ENCODE measurements at regions not wholly inside any gene's neighbourhood (a gene's known extent, or its start where the extent isn't known, plus 50 kb on each side); places are given as distances from the start of the nearest gene placed in this dataset.
A peak's percentile ranks its signal among the peaks of the same experiment; 100 is the strongest.
"Not testable (repeated sequence)": the region's sequence is repeated elsewhere in the genome, so short reads cannot be mapped to it uniquely, and the experiment has no call there.

DNA sequence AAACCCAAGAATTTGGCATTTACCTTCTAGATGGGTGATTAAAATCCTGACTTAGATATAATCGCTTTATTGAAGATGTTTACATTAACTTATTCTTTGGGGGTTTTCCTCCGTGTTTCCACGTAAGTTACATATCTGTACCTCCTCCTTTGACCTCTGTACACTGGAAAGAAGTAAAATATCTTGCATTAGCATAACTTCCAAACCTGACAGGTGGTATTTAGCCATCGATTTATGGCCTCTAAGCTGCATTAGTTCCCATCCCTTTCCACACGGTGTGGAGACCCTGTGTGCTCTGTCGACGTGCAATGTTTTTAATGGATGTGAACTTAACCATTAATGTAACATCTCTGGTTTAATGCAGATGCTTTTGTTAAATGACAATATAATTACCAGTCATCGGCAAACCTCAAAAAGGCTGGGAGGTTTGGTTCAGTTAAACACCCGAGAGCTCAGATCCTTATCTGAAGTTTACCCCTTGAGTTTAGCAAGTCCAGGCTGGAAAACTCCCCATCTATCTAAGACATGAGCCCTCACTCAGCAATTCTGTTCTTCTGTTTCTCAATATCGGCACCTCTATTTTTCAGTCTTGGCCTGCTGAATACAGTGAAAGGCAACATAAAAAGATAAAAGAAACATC, 295.2 kb downstream of the GATA3 start:
- DNase-seq = no peak

GRCh38 chr10:8350250-8350967, 295.9 kb downstream of the GATA3 start:
- no peak for DNase-seq

- no peak for DNase-seq
These were observed 297.9 kb downstream of the GATA3 start for GRCh38 chr10:8352171-8353075.

DNA sequence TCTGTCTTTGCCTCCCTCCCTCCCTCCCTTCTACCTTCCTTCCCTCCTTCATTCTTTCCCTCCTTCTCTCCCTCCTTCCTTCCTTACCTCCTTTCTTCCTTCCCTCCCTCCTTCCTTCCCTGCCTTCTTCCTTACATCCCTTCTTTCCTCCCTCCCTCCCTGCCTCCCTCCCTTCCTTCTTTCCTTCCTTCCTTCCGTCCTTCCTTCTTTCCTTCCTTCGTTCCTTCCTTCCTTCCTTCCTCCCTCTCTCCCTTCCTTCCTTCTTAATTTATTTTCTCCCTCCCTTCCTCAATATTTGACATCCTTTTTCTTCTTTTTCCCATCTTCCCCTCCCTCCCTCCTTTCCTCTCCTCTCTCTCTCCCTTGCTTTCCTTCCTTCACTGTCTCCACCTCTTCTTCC, 301.8 kb downstream of the GATA3 start:
- no peak for DNase-seq

- DNase-seq = no peak
These were observed 305.0 kb downstream of the GATA3 start for GRCh38 chr10:8359467-8359866.

DNA sequence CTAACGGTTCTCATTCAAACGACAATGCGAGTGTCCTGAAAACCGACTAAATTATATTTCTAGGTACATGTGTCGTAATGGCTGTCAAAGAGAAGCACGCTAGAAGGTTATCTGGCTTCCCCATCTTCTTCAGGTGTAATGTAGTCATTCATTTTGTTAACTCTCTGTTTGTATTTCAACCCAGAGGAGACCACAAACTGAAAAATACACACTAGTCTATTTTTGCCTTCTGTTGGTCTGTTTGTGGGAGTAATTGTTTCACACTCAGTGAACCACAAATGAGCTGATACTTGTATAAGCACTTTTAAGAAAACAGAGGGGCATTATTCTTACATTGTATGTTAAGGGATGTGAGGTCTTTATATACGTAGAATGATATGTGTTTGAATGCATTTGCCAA, 305.9 kb downstream of the GATA3 start:
- DNase-seq = no peak

DNA sequence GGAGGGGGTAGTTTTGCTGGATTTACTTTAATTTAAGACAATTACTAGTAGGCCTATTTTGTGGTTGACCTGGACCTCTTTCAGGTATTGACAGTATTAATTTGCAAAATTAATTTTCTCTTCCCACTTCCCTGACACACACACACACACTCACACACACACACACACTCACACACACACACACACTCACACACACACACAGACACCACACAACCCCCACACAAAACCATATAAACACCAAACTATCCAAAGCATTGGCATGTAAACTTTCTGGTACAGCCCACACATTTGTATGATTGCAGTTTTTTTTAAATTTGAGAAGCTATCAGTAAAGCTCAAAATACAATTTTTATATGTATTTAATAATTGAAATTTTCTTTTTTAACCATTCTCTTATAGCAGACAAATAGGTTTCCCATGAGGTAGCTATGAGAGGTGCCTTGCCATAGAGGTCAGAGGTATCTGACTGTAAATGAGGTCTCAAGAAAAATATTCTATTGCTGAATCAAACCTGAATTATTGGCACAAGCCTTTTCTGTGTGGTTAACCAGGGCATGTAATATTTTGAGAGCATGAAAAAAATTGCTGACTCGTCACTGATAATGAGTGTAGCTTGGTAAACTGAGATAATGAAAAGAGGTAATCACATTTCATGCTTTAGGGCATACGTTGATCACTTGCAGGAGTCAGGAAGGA, 306.5 kb downstream of the GATA3 start:
- DNase-seq = no peak

DNA sequence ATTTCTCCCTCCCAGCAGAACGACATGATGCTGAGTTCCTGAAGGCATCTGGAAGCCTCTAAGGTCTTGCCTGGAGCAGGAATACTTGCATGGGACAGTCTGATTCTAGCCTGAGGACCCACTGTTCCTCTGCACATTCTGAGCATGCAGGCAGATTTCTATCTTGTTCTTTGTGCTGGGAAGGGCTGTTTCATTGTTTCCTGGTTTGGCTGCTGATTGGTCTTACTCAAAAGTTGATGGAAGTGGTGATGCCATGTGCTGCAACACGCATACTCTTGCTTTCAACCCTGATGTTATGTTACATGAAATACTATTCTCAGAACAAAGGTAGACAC, 307.0 kb downstream of the GATA3 start:
- no peak for DNase-seq

- DNase-seq = peak; percentile 83 to 84
These were observed 311.7 kb downstream of the GATA3 start for GRCh38 chr10:8365935-8366911.

GRCh38 chr10:8367672-8368411, 313.4 kb downstream of the GATA3 start:
- not testable (repeated sequence) for DNase-seq

DNA sequence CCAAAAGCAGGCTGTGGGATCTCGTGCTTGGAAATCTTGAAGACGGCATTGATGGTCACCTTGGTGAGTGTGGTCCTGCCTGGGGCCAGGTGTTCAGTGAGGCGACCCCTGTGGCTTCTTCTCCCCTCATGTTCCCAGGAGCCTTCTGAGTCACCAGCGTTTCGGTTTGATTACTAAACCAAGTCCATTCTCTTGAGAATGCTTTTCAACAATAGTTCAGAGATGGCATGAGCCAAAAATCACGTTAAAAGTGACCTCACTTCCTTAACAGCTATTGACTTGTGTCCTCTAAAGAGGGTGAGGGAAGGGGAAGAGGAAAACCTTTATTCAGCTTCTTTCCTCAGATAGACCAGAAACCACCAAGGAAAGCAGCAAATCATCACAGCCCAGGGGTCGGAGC, 315.2 kb downstream of the GATA3 start:
- DNase-seq = no peak

GRCh38 chr10:8374334-8374733, 319.8 kb downstream of the GATA3 start:
- DNase-seq = no peak

GRCh38 chr10:8375137-8375536, 320.6 kb downstream of the GATA3 start:
- DNase-seq = no peak

- DNase-seq = no peak
These were observed 323.9 kb downstream of the GATA3 start for GRCh38 chr10:8378198-8378983.

DNA sequence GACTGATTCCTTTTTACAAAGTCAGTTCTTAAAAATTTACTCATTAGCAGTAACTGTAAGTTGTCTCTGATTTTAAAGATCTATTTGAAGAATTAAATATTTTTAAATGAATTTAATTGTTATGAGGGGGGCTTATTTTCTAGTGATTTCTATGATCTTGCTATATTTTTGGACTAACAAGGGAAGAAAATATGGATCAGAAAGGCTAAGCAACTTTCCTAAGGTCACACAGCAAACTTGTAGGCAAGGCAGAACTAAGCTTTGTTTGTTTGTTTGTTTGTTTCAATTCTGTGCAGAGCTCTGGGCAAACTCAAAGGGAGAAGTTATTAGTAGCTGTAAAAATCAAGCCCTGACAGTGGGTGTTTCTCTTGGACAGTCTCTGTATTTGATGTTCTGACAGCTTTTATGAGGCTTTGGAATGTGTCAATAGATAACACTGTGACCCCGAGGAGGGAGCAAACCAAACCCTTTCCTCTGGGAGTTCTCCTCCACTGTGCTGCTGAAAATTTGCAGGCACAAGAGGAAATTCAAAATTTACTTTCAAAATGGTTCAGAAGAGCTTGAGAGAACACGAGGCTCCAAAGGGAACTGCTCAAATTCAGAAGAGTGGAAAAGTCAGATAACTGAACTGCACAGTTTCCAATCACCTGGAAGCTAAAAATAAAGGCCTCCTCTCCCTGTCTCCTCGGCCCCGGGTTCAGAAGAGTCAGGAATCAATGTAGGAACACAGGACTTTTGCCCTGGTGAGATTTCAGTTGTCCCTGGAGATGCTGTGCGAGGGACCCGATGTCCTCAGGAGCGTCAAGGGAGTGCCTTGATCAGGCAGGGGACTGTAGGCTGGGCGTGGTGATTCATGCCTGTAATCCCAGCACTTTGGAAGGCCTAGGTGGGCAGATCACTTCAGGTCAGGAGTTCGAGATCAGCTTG, 325.7 kb downstream of the GATA3 start:
- no peak for DNase-seq

DNA sequence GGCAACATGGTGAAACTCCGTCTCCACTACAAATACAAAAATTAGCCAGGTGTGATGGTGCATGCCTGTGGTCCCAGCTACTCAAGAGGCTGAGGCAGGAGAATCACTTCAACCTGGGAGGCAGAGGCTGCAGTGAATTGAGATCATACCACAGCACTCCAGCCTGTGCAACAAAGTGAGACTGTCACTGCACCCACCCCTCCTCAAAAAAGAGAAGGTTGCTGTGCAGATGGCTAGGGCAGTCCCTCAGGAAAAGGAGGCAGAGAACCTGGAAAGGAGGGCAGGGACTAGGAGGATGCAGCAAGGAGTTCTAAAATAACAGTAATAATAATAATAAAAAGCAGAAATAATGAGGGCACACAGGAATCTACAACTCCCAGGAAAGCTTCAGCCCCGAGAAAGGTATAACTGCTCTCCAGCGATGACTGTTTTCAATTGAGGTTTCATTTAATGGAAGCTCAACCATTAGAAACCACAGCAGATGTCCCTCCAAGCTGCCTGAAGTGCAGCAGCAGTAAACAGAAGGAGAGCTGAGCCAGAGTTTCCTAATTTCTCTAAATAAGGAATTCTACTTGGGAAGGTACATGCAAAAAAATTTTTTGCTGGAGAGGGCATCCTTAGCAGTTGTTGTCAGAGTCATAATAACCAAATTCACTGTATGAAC, 326.5 kb downstream of the GATA3 start:
- DNase-seq = no peak

DNA sequence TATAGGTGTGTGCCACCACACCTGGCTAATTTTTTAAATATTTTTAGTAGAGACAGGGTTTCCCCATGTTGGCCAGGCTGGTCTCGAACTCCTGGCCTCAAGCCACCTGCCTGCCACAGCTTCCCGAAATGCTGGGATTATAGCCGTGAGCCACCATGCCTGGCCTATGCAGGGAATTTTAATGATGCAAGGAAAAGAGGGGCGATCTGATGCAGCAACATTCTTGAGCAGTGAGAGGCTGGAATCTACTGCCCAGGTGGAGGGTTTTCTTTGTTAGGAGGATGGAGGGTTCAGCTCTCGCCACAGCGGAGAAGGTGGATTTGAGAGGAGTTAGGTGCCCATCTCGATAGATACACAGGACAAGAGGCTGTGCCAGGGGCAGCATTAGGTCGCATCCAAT, 332.3 kb downstream of the GATA3 start:
- DNase-seq = no peak

- DNase-seq = peak in 1 of 2 experiments; percentile 17
These were observed 335.1 kb downstream of the GATA3 start for GRCh38 chr10:8389630-8390029.

- DNase-seq = peak; percentile 1 to 10
These were observed 337.7 kb downstream of the GATA3 start for GRCh38 chr10:8392216-8392615.

Measured in SW 1271 (cell line).